Small intestine (tissue), 7 donors: ENCODE measurements at regions not wholly inside any gene's neighbourhood (a gene's known extent, or its start where the extent isn't known, plus 50 kb on each side); places are given as distances from the start of the nearest gene placed in this dataset.

Experiments used
- DNase-seq, 2 donors: peaks; one replicate each; pipeline versions ENCODE4 v3.0.0 to v3.0.0-alpha.2; 2013
- FAIRE-seq: peaks from 2 replicates; lab custom pipeline; 2012; peaks lifted over from hg19 to GRCh38; lab: Jason Lieb, UNC
- H3K27ac ChIP-seq, 3 donors: one replicate each; pipeline ENCODE4 v1.5.1; 2013; ENCODE audit warnings: low read length in 2 of 3, mild to moderate bottlenecking in 2 of 3, control low read depth in 1 of 3, inconsistent platforms in 1 of 3, low read depth in 1 of 3, moderate library complexity in 1 of 3
- H3K27me3 ChIP-seq, 3 donors: one replicate each; pipeline ENCODE4 v1.6.1; 2013; ENCODE audit warnings: low read length in 3 of 3, inconsistent platforms in 1 of 3; ENCODE audit not compliant: control insufficient read depth in 3 of 3, insufficient read depth in 3 of 3
- H3K36me3 ChIP-seq, 3 donors: one replicate each; pipeline ENCODE4 v1.6.1; 2013; ENCODE audit warnings: low read length in 3 of 3, inconsistent platforms in 1 of 3, low read depth in 1 of 3, mild to moderate bottlenecking in 1 of 3, moderate library complexity in 1 of 3; ENCODE audit not compliant: control insufficient read depth in 3 of 3, insufficient read depth in 2 of 3
- H3K4me1 ChIP-seq, 3 donors: one replicate each; pipeline ENCODE4 v1.6.1; 2013; ENCODE audit warnings: low read length in 2 of 3, inconsistent platforms in 1 of 3, low read depth in 1 of 3, mild to moderate bottlenecking in 1 of 3, moderate library complexity in 1 of 3; ENCODE audit not compliant: control insufficient read depth in 3 of 3, insufficient read depth in 2 of 3
- H3K4me3 ChIP-seq, 3 donors: one replicate each; pipeline ENCODE4 v1.5.1; 2013; ENCODE audit warnings: low read length in 3 of 3, control low read depth in 1 of 3, inconsistent platforms in 1 of 3, low read depth in 1 of 3, mild to moderate bottlenecking in 1 of 3, moderate library complexity in 1 of 3
- H3K9me3 ChIP-seq, 2 donors: one replicate each; pipeline ENCODE4 v1.6.1; 2013; ENCODE audit warnings: low read depth in 1 of 2, low read length in 1 of 2; ENCODE audit not compliant: control insufficient read depth in 2 of 2, insufficient read depth in 1 of 2
- WGBS, 3 donors: extraction: QIAGEN DNeasy Blood & Tissue Kit; methylation state at CpG; one replicate each; pipeline ENCODE4 v1.1.7; 2013; 5-methylcytosine and 5-hydroxymethylcytosine counted together
- donor health status: healthy with polysubstance abuse.
- donor health status: control.
- donor health status: control.
- donor health status: Bipolar disorder and iron deficiency.
- donor health status: healthy.

- WGBS, 3 donors = 73 to 80% (median 76%) methylated on average over 5 of the region's 5 CpGs
- Histone ChIP-seq H3K4me1 (no peaks in the 10 kb centered on the region), H3K27me3 (no peaks in the 10 kb centered on the region), H3K27ac (no peak overlapping the region), H3K9me3 (no peaks in the 10 kb centered on the region), H3K4me3 (no peak overlapping the region), H3K36me3 (no peaks in the 10 kb centered on the region)
- FAIRE-seq (no peak), DNase-seq (no peak)
Observed at GRCh38 chr1:82700476-82700875, 899.7 kb downstream of the ADGRL2 start.

- no peak for FAIRE-seq
- no peaks in the 10 kb centered on the region for H3K27me3 ChIP-seq
- 75 to 83% (median 81%) methylated on average over 8 of the region's 8 CpGs for WGBS, 3 donors
Observed at GRCh38 chr1:82697965-82698364, 897.2 kb downstream of the ADGRL2 start.

DNA sequence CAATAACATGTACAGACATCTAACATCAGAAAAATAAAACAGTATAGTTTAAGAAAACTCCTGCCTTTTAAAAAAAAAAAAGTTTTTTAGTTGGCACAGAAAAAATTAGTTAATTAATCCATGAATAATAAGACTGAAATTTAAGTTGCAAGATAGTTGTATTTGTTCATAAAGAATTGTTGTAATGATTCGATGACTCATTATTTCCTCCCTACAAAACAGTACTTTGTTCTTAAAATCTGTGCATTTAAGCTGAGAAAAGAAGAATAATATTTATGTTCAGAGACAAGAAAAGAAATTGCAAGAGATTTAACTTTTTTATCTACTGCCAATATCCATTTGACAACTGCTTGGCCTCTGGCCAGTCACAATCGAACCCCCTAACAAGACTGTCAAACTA, 894.7 kb downstream of the ADGRL2 start:
- no peak for FAIRE-seq
- no peaks in the 10 kb centered on the region for H3K4me1 ChIP-seq
- H3K27ac ChIP-seq = no peak overlapping the region
- no peaks in the 10 kb centered on the region for H3K27me3 ChIP-seq
- DNase-seq = no peak
- no peaks in the 10 kb centered on the region for H3K36me3 ChIP-seq
- no peak overlapping the region for H3K4me3 ChIP-seq
- WGBS, 3 donors = 18 to 55% (median 55%) methylated on average over 2 of the region's 2 CpGs
- no peaks in the 10 kb centered on the region for H3K9me3 ChIP-seq

More at GRCh38 chr1:82697965-82698364, 897.2 kb downstream of the ADGRL2 start:
- H3K4me3 ChIP-seq = no peak overlapping the region
- no peak overlapping the region for H3K27ac ChIP-seq
- no peaks in the 10 kb centered on the region for H3K9me3 ChIP-seq
- H3K4me1 ChIP-seq = no peaks in the 10 kb centered on the region
- DNase-seq = no peak
- no peaks in the 10 kb centered on the region for H3K36me3 ChIP-seq

DNA sequence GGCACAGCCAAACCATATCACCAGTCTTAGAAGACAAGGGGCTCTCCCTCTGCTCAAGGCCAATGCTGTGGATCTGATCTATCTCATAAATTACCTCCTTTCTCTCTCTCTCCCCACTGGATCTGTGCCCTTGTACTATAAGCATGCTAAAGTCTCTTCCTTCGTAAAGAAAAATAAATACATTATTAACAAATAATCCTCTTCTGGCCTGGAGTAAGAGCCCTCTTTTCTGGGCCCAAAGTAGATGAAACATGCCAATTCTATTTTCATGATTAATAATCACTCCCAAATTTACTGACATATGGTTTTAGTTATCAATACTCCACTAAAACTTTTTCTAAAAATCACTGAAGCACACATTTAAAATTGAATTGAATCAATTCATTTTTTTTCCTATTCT, 889.7 kb downstream of the ADGRL2 start:
- no peaks in the 10 kb centered on the region for H3K36me3 ChIP-seq
- no peaks in the 10 kb centered on the region for H3K4me1 ChIP-seq
- WGBS, 3 donors = 71 to 94% (median 81%) methylated on average over 1 of the region's 1 CpG
- H3K27ac ChIP-seq = no peak overlapping the region
- FAIRE-seq (no peak), DNase-seq (no peak)
- H3K4me3 ChIP-seq = no peak overlapping the region
- H3K27me3 ChIP-seq = no peaks in the 10 kb centered on the region
- peaks cover 0 to 16% of the 10 kb centered on the region in 2 donors for H3K9me3 ChIP-seq

DNA sequence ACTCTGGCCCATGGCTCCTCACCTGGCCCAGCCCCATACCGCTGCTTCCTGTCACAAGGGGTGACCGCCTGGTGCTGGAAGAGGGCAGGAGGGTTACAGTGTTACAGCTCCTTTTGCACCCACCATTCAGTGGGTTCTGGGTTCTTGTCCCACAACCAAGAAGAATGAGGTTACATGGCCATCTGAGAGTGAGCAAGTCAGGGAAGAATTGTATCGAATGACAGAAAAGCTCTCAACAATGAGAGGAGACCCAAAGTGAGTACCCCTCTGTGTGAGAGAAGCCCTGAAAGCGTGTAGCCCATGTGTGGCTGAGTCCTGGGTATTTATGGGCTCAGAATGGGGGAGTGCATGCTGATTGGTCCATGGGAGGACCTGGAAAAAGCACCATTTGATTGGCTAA, 888.5 kb downstream of the ADGRL2 start:
- Histone ChIP-seq H3K36me3 (no peaks in the 10 kb centered on the region), H3K27ac (no peak overlapping the region), H3K27me3 (no peaks in the 10 kb centered on the region), H3K4me3 (no peak overlapping the region), H3K4me1 (no peaks in the 10 kb centered on the region), H3K9me3 (peaks cover 0 to 16% of the 10 kb centered on the region in 2 donors)
- 54 to 74% (median 54%) methylated on average over 4 of the region's 4 CpGs for WGBS, 3 donors
- FAIRE-seq = no peak
- DNase-seq = no peak

DNA sequence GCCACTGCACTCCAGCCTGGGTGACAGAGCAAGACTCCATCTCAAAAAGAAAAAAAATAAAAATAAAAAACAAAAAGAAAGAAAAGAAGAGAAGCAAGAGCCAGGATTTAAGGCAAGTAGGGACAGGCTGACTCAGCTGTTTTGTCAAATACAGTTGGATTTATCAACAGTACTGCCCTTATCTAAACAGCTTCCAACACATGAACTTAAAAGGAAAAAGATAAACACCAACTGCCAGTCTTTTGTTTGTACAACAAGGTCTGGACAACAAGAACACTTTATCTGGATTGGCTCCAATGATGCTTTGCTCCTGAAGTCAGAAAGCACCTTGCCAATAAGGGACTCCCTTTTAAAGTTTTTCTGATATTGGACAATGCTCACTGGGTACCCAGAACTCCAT, 886.0 kb downstream of the ADGRL2 start:
- Histone ChIP-seq H3K9me3 (peaks cover 0 to 16% of the 10 kb centered on the region in 2 donors), H3K4me1 (no peaks in the 10 kb centered on the region), H3K4me3 (no peak overlapping the region), H3K36me3 (no peaks in the 10 kb centered on the region), H3K27me3 (no peaks in the 10 kb centered on the region), H3K27ac (no peak overlapping the region)
- DNase-seq (no peak), FAIRE-seq (no peak)

GRCh38 chr1:82646888-82647287, 846.2 kb downstream of the ADGRL2 start:
- no peak overlapping the region for H3K4me3 ChIP-seq
- WGBS, 3 donors = 12 to 77% (median 37%) methylated on average over 1 of the region's 1 CpG
- H3K9me3 ChIP-seq = no peaks in the 10 kb centered on the region
- no peak overlapping the region for H3K27ac ChIP-seq
- H3K4me1 ChIP-seq = no peaks in the 10 kb centered on the region
- no peaks in the 10 kb centered on the region for H3K27me3 ChIP-seq
- DNase-seq = no peak
- FAIRE-seq = no peak
- H3K36me3 ChIP-seq = no peaks in the 10 kb centered on the region

DNA sequence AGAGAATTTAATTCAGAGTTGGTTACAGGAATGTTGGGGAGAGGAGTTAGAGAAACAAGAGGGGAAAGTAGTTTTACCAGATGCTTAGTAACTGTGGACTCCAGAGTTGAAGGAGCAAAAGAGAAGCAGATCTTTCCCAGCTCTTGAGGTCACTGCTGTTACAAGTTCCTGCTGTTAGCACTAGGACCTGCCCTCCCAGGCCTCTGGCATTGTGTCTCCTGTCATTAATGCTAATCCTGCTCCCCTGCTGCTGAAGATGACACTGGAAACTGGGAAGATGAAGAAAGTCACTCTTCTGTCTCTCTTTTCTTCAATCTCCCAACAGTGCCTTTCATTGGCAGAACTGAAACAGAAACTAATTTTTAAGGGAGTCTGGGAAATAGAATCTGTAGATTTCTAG, 845.6 kb downstream of the ADGRL2 start:
- Histone ChIP-seq H3K4me1 (no peaks in the 10 kb centered on the region), H3K27ac (no peak overlapping the region), H3K27me3 (no peaks in the 10 kb centered on the region), H3K9me3 (no peaks in the 10 kb centered on the region), H3K36me3 (no peaks in the 10 kb centered on the region), H3K4me3 (no peak overlapping the region)
- no peak for FAIRE-seq
- no peak for DNase-seq

DNA sequence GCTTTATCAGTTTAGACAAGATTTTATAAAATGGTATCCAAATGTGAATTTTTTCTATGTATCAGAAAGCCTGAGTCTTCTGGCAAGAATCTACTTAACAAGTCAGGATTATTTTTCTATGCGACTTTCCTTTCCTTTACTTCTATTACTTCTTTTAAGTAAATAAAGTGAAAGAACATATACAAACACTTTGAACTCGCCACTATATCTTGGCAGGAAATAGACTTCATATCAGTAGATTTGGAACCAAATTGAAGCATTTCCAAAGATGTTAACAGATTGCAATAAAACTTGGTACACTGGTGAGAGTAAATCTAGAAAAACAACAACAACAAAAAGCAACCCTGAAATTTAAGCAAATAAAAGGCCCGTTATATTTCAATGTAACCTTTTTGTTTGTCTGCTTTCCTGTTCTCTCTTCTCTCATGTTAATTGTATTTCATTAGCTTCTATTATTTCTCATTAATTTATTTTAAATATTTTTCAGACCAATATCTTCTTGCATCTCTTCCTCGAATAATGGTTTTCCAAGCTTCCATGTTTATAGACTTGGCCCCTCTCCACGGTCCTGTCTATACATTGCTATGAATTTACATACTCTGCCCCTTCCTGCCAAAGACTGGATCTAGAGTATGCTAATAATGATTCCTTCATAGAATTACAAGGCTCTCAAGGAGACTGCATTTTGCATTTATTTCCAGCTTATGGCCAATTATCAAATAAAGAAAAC, 843.6 kb downstream of the ADGRL2 start:
- WGBS, 3 donors = 70 to 71% (median 70%) methylated on average over 5 of the region's 5 CpGs
- no peak overlapping the region for H3K4me3 ChIP-seq
- FAIRE-seq = no peak
- no peaks in the 10 kb centered on the region for H3K27me3 ChIP-seq
- DNase-seq = no peak
- no peak overlapping the region for H3K27ac ChIP-seq
- no peaks in the 10 kb centered on the region for H3K4me1 ChIP-seq
- no peaks in the 10 kb centered on the region for H3K9me3 ChIP-seq
- H3K36me3 ChIP-seq = no peaks in the 10 kb centered on the region
